ENCODE measurements at regions not wholly inside any gene's neighbourhood (a gene's known extent, or its start where the extent isn't known, plus 50 kb on each side); places are given as distances from the start of the nearest gene placed in this dataset.
"Not testable (repeated sequence)": the region's sequence is repeated elsewhere in the genome, so short reads cannot be mapped to it uniquely, and the experiment has no call there.

GRCh38 chr17:74140282-74140681, 63.2 kb upstream of the RPL38 start:
- Histone ChIP-seq H3K9me2 (ENCODE audit: insufficient read depth, low read length) (no peaks in the 10 kb centered on the region), H3K27ac (ENCODE audit: low read length) (no peak overlapping the region)
- no peak for TF ChIP-seq MXI1 (conservative IDR thresholded peaks at IDR 0.05; ENCODE audit: poor library complexity, severe bottlenecking)
- no peak for TF ChIP-seq RAD21 (conservative IDR thresholded peaks at IDR 0.05)
- TF ChIP-seq POLR2AphosphoS5 (IDR thresholded peaks at IDR 0.05), result no peak
- TF ChIP-seq EP300 (conservative IDR thresholded peaks at IDR 0.05; ENCODE audit: poor library complexity, severe bottlenecking), result no peak
- no peak for TF ChIP-seq SMC3 (conservative IDR thresholded peaks at IDR 0.05; ENCODE audit: poor library complexity)
- no peak for TF ChIP-seq REST (IDR thresholded peaks at IDR 0.05; ENCODE audit: borderline replicate concordance)
- no peak for TF ChIP-seq CTCF (IDR thresholded peaks at IDR 0.05; ENCODE audit: poor library complexity, severe bottlenecking)

GRCh38 chr17:74141612-74142011, 61.9 kb upstream of the RPL38 start:
- Histone ChIP-seq H3K27ac (ENCODE audit: low read length) (no peak overlapping the region), H3K9ac (ENCODE audit: low read length) (no peak overlapping the region), H3K4me3 (ENCODE audit: low read length) (no peak overlapping the region), H3K36me3 (ENCODE audit: insufficient read depth, low read length) (no peaks in the 10 kb centered on the region), H4K20me1 (ENCODE audit: insufficient read depth) (no peaks in the 10 kb centered on the region), H3K79me2 (replicated peaks; ENCODE audit: insufficient read depth, low read length) (no peaks in the 10 kb centered on the region), H2AFZ (ENCODE audit: low read depth, low read length) (no peak overlapping the region), H3K9me2 (ENCODE audit: insufficient read depth, low read length) (no peaks in the 10 kb centered on the region), H3K9me3 (ENCODE audit: low read length) (peaks cover 15% of the 10 kb centered on the region), H3F3A (ENCODE audit: insufficient read depth, low read length, poor library complexity, severe bottlenecking) (no peaks in the 10 kb centered on the region), H3K4me2 (ENCODE audit: low read length) (no peak overlapping the region), H3K27me3 (ENCODE audit: insufficient read depth, low read depth, low read length) (no peaks in the 10 kb centered on the region)
- no peak for TF ChIP-seq EZH2 (IDR thresholded peaks at IDR 0.05; ENCODE audit: borderline replicate concordance, insufficient read depth, low read length, poor library complexity, severe bottlenecking)
- TF ChIP-seq REST (IDR thresholded peaks at IDR 0.05; ENCODE audit: borderline replicate concordance), result no peak
- no peak for TF ChIP-seq MXI1 (conservative IDR thresholded peaks at IDR 0.05; ENCODE audit: poor library complexity, severe bottlenecking)

More at GRCh38 chr17:74140282-74140681, 63.2 kb upstream of the RPL38 start:
- no peak overlapping the region for H3K4me2 ChIP-seq (ENCODE audit: low read length)
- no peaks in the 10 kb centered on the region for H3K27me3 ChIP-seq (ENCODE audit: insufficient read depth, low read depth, low read length)
- no peak overlapping the region for H3K4me3 ChIP-seq (ENCODE audit: low read length)
- no peaks in the 10 kb centered on the region for H3K36me3 ChIP-seq (ENCODE audit: insufficient read depth, low read length)
- H3K9ac ChIP-seq (ENCODE audit: low read length), result no peak overlapping the region
- no peaks in the 10 kb centered on the region for H3K79me2 ChIP-seq (replicated peaks; ENCODE audit: insufficient read depth, low read length)
- peaks cover 15% of the 10 kb centered on the region for H3K9me3 ChIP-seq (ENCODE audit: low read length)
- no peaks in the 10 kb centered on the region for H4K20me1 ChIP-seq (ENCODE audit: insufficient read depth)
- H3F3A ChIP-seq (ENCODE audit: insufficient read depth, low read length, poor library complexity, severe bottlenecking), result no peaks in the 10 kb centered on the region
- H2AFZ ChIP-seq (ENCODE audit: low read depth, low read length), result no peak overlapping the region

- H3K9me3 ChIP-seq (ENCODE audit: low read length), result peaks cover 15% of the 10 kb centered on the region
- H3F3A ChIP-seq (ENCODE audit: insufficient read depth, low read length, poor library complexity, severe bottlenecking); H3K9ac ChIP-seq (ENCODE audit: low read length); H3K79me2 ChIP-seq (replicated peaks; ENCODE audit: insufficient read depth, low read length); H3K27ac ChIP-seq (ENCODE audit: low read length); H3K4me2 ChIP-seq (ENCODE audit: low read length); H4K20me1 ChIP-seq (ENCODE audit: insufficient read depth); H3K4me3 ChIP-seq (ENCODE audit: low read length); H3K27me3 ChIP-seq (ENCODE audit: insufficient read depth, low read depth, low read length); H2AFZ ChIP-seq (ENCODE audit: low read depth, low read length); H3K36me3 ChIP-seq (ENCODE audit: insufficient read depth, low read length); H3K9me2 ChIP-seq (ENCODE audit: insufficient read depth, low read length): not testable (repeated sequence)
These were observed 60.2 kb upstream of the RPL38 start for GRCh38 chr17:74143318-74143717.

Data from neural cell (in vitro differentiated cells).